HEK293 (cell line): ENCODE measurements at regions not wholly inside any gene's neighbourhood (a gene's known extent, or its start where the extent isn't known, plus 50 kb on each side); places are given as distances from the start of the nearest gene placed in this dataset.

ENCODE experiments used
- ZNF10 ChIP-seq: fragments of 450-650 bp; formaldehyde crosslinking; IDR thresholded peaks from 2 replicates; pipeline ENCODE4 v1.5.1; 2017; ENCODE audit warnings: missing biosample characterization, missing genetic modification characterization
- ZNF501 ChIP-seq: fragments of 450-650 bp; formaldehyde crosslinking; IDR thresholded peaks from 2 replicates; pipeline ENCODE4 v1.5.1; 2016; ENCODE audit warnings: missing biosample characterization, missing genetic modification characterization
- ZNF548 ChIP-seq: fragments of 450-650 bp; formaldehyde crosslinking; IDR thresholded peaks from 2 replicates; pipeline ENCODE4 v1.5.1; 2016; ENCODE audit warnings: missing biosample characterization, missing genetic modification characterization
- ZNF610 ChIP-seq: fragments of 450-650 bp; formaldehyde crosslinking; IDR thresholded peaks from 2 replicates; pipeline ENCODE4 v1.5.1; 2016; ENCODE audit warnings: missing biosample characterization, missing genetic modification characterization, borderline replicate concordance
- TF ChIP-seq, protein P1 (sequence below): fragments of 450-650 bp; formaldehyde crosslinking; IDR thresholded peaks from 2 replicates; pipeline ENCODE4 v1.5.1; 2016; ENCODE audit warnings: missing biosample characterization, missing genetic modification characterization

DNA sequence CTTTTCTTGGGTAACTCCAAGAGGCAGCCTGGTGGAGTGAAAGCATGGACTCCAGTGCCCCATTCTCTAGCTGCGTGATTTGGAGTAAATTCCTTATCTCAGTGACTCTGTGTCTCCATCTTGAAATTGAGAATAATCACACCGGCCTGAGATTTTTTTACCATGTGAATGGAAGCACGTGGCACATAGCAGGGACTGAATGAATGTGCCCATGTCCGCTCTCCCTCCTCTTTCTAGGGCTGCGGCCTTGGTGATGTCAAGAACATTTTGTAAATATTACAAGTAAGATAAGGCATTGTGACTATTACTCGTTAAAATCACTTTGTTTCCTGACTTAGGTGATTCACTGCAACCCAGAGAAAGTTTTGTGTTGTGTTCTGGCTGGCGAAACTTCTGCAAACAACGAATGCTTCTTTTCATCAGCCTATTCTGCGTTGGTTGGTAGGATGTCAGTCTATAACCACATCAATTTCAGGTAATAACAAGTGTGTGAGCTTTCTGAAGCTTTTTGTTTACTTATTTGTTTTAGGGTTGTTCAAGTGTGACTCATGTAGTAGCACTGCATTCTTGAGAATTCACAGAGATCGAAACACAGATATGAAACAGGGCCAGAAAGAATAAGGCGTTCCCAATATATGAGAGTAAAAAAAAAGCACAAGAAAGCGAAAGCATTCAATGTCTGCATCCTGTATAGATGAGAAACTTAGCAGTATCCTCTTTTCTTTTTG lies 135.7 kb upstream of the SLC45A1 start:
- no peak for TF ChIP-seq ZNF10
- no peak for TF ChIP-seq ZNF610 (tag by site-specific recombination)
- TF ChIP-seq, protein P1, sequence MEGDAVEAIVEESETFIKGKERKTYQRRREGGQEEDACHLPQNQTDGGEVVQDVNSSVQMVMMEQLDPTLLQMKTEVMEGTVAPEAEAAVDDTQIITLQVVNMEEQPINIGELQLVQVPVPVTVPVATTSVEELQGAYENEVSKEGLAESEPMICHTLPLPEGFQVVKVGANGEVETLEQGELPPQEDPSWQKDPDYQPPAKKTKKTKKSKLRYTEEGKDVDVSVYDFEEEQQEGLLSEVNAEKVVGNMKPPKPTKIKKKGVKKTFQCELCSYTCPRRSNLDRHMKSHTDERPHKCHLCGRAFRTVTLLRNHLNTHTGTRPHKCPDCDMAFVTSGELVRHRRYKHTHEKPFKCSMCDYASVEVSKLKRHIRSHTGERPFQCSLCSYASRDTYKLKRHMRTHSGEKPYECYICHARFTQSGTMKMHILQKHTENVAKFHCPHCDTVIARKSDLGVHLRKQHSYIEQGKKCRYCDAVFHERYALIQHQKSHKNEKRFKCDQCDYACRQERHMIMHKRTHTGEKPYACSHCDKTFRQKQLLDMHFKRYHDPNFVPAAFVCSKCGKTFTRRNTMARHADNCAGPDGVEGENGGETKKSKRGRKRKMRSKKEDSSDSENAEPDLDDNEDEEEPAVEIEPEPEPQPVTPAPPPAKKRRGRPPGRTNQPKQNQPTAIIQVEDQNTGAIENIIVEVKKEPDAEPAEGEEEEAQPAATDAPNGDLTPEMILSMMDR (tag by site-specific recombination) = no peak
- TF ChIP-seq ZNF501 (tag by site-specific recombination) = no peak
- no peak for TF ChIP-seq ZNF548
